Peyer's patch (tissue), 4 donors: ENCODE measurements at regions not wholly inside any gene's neighbourhood (a gene's known extent, or its start where the extent isn't known, plus 50 kb on each side); places are given as distances from the start of the nearest gene placed in this dataset.

ENCODE experiments used
- POLR2A ChIP-seq, 2 donors: fragments of 450-650 bp; IDR thresholded peaks; one replicate each; pipeline ENCODE4 v1.5.1; 2017; ENCODE audit warnings: antibody characterized with exemption in 2 of 2, mild to moderate bottlenecking in 2 of 2, moderate library complexity in 2 of 2
- TF ChIP-seq, protein P1 (sequence below), 6 experiments: fragments of 450-650 bp in 4 of 6; fragments of 200-600 bp in 2 of 6; sonication (generic) in 1 of 6; IDR thresholded peaks; one replicate each; pipeline ENCODE4 v1.5.1; 2017 to 2019; ENCODE audit warnings: antibody characterized with exemption in 6 of 6, mild to moderate bottlenecking in 3 of 6, moderate library complexity in 1 of 6

DNA sequence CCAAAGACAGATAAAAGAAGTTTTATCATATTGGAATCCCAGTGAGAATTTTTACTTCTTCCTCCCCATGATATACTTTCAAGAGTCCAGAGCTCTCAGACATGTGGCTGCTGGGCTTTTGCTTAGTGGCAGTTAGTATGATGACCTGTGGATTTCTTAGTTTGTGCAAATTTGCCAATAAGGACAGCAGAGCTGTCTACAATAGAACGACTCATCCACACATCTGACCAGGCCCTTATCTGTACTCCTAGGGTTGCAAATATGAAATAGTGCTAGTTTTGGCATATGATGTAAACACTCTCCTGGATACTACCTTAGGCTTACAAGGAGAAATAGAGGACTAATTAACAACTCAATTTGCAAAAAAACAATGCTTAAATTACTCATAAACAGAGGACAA lies 758.4 kb upstream of the TMEFF2 start:
- TF ChIP-seq POLR2A (IDR thresholded peaks at IDR 0.05): no peak
- TF ChIP-seq, protein P1, sequence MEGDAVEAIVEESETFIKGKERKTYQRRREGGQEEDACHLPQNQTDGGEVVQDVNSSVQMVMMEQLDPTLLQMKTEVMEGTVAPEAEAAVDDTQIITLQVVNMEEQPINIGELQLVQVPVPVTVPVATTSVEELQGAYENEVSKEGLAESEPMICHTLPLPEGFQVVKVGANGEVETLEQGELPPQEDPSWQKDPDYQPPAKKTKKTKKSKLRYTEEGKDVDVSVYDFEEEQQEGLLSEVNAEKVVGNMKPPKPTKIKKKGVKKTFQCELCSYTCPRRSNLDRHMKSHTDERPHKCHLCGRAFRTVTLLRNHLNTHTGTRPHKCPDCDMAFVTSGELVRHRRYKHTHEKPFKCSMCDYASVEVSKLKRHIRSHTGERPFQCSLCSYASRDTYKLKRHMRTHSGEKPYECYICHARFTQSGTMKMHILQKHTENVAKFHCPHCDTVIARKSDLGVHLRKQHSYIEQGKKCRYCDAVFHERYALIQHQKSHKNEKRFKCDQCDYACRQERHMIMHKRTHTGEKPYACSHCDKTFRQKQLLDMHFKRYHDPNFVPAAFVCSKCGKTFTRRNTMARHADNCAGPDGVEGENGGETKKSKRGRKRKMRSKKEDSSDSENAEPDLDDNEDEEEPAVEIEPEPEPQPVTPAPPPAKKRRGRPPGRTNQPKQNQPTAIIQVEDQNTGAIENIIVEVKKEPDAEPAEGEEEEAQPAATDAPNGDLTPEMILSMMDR (IDR thresholded peaks at IDR 0.05): no peak
